CD4-positive, alpha-beta T cell (primary cell): ENCODE measurements at regions not wholly inside any gene's neighbourhood (a gene's known extent, or its start where the extent isn't known, plus 50 kb on each side); places are given as distances from the start of the nearest gene placed in this dataset.

ENCODE experiments used
- ATAC-seq: fragments of 200-7000 bp; cut with Tn5 transposase; one replicate; pipeline ENCODE4 v1.10.0; 2022; ENCODE audit warnings: mild to moderate bottlenecking; ENCODE audit not compliant: poor library complexity
- CTCF ChIA-PET: fragments of 350-600 bp; sonication (Branson Sonifier 250); formaldehyde crosslinking; loops from one replicate; lab custom pipeline; 2021; ENCODE audit warnings: antibody characterized with exemption, inconsistent platforms; lab: Charles Lee
- POLR2A ChIA-PET: fragments of 350-600 bp; sonication (Branson Sonifier 250); formaldehyde crosslinking; loops from one replicate; lab custom pipeline; 2021; ENCODE audit warnings: antibody characterized with exemption, inconsistent platforms; lab: Charles Lee
- DNase-seq, 14 experiments: peaks; one replicate each; pipeline ENCODE4 v3.0.0-alpha.2; 2013 to 2020; ENCODE audit warnings: mixed read lengths in 2 of 14
- H3K27ac ChIP-seq, 2 donors: one replicate each; pipeline versions ENCODE4 v1.5.1 to v1.7.0; 2013; ENCODE audit warnings: low read length in 2 of 2, low read depth in 1 of 2, mild to moderate bottlenecking in 1 of 2
- H3K27me3 ChIP-seq, 2 experiments: 1 replicate in 1 of 2; 2 replicates in 1 of 2; pipeline versions ENCODE4 v1.6.1 to v1.7.0; 2013; ENCODE audit warnings: low read length in 2 of 2, control low read depth in 1 of 2, mild to moderate bottlenecking in 1 of 2, moderate library complexity in 1 of 2; ENCODE audit not compliant: insufficient read depth in 2 of 2, control insufficient read depth in 1 of 2
- H3K36me3 ChIP-seq: one replicate; pipeline ENCODE4 v1.6.1; 2013; ENCODE audit warnings: low read length, control low read depth; ENCODE audit not compliant: insufficient read depth
- H3K4me1 ChIP-seq: one replicate; pipeline ENCODE4 v1.6.1; 2013; ENCODE audit warnings: low read length, control low read depth; ENCODE audit not compliant: insufficient read depth
- H3K4me3 ChIP-seq: one replicate; pipeline ENCODE4 v1.5.1; 2013; ENCODE audit warnings: mild to moderate bottlenecking, low read length, moderate library complexity
- H3K9me3 ChIP-seq, 2 experiments: 1 replicate in 1 of 2; 2 replicates in 1 of 2; pipeline versions ENCODE4 v1.6.1 to v1.7.0; 2013; ENCODE audit warnings: low read length in 2 of 2, mild to moderate bottlenecking in 2 of 2, control low read depth in 1 of 2, moderate library complexity in 1 of 2; ENCODE audit not compliant: control insufficient read depth in 1 of 2, insufficient read depth in 1 of 2
- H3K27ac Mint-ChIP-seq: one replicate; pipeline ENCODE4 v1.8.0; 2020; ENCODE audit warnings: mixed read lengths
- H3K27me3 Mint-ChIP-seq: one replicate; pipeline ENCODE4 v1.8.0; 2021; ENCODE audit warnings: mixed read lengths
- H3K36me3 Mint-ChIP-seq: one replicate; pipeline ENCODE4 v1.8.0; 2021; ENCODE audit warnings: low read depth, mixed read lengths
- H3K4me1 Mint-ChIP-seq: one replicate; pipeline ENCODE4 v1.8.0; 2021; ENCODE audit warnings: low read depth, mixed read lengths
- H3K4me3 Mint-ChIP-seq: one replicate; pipeline ENCODE4 v1.8.0; 2020; ENCODE audit warnings: mild to moderate bottlenecking, mixed read lengths
- H3K9me3 Mint-ChIP-seq: one replicate; pipeline ENCODE4 v1.8.0; 2020; ENCODE audit warnings: mixed read lengths
- CTCF ChIP-seq: fragments of 200-600 bp; IDR thresholded peaks from one replicate; pipeline ENCODE4 v1.8.0; 2022; ENCODE audit warnings: antibody characterized with exemption, mild to moderate bottlenecking
- intact Hi-C, 2 experiments: fragments of 100-400 bp; cut with DNase I in 1 of 2; cut with micrococcal nuclease in 1 of 2; formaldehyde crosslinking; loops; one replicate each; pipeline versions ENCODE4 v1.15.1 to v1.9.0; 2023 to 2025; cut with DNase I, micrococcal nuclease

GRCh38 chr3:84209474-84209873 is 749.3 kb upstream of the CADM2 start:
- no peak for TF ChIP-seq CTCF

GRCh38 chr3:84223512-84223911 is 735.3 kb upstream of the CADM2 start:
- H3K36me3 ChIP-seq = no peaks in the 10 kb centered on the region
- Mint-ChIP-seq H3K27me3 (no peaks in the 10 kb centered on the region), H3K36me3 (no peaks in the 10 kb centered on the region), H3K4me3 (no peak overlapping the region), H3K9me3 (peaks cover 22% of the 10 kb centered on the region), H3K4me1 (no peaks in the 10 kb centered on the region), H3K27ac (no peak overlapping the region)
- H3K27ac ChIP-seq = no peak overlapping the region
- H3K9me3 ChIP-seq = peaks cover 0 to 4% of the 10 kb centered on the region in 2 experiments
- DNase-seq (no peak), ATAC-seq (no peak)
- H3K4me1 ChIP-seq = no peaks in the 10 kb centered on the region
- POLR2A ChIA-PET = no interaction called here
- no peak for TF ChIP-seq CTCF
- intact Hi-C loops = no loop called here
- no peak overlapping the region for H3K4me3 ChIP-seq
- no peaks in the 10 kb centered on the region for H3K27me3 ChIP-seq
- CTCF ChIA-PET = no interaction called here

More at GRCh38 chr3:84209474-84209873, 749.3 kb upstream of the CADM2 start:
- no peaks in the 10 kb centered on the region for H3K4me1 Mint-ChIP-seq
- Histone ChIP-seq H3K4me3 (no peak overlapping the region), H3K9me3 (peaks cover 0 to 4% of the 10 kb centered on the region in 2 experiments), H3K4me1 (no peaks in the 10 kb centered on the region), H3K27ac (no peak overlapping the region), H3K27me3 (no peaks in the 10 kb centered on the region), H3K36me3 (no peaks in the 10 kb centered on the region)
- ATAC-seq (no peak), DNase-seq (no peak)
- intact Hi-C loops = no loop called here
- peaks cover 7% of the 10 kb centered on the region for H3K9me3 Mint-ChIP-seq
- POLR2A ChIA-PET = no interaction called here
- CTCF ChIA-PET = no interaction called here
- H3K36me3 Mint-ChIP-seq = no peaks in the 10 kb centered on the region
- no peak overlapping the region for H3K27ac Mint-ChIP-seq
- H3K27me3 Mint-ChIP-seq = no peaks in the 10 kb centered on the region
- no peak overlapping the region for H3K4me3 Mint-ChIP-seq

GRCh38 chr3:84224262-84224661 is 734.5 kb upstream of the CADM2 start:
- no peak overlapping the region for H3K27ac Mint-ChIP-seq
- Histone ChIP-seq H3K4me3 (no peak overlapping the region), H3K27me3 (no peaks in the 10 kb centered on the region), H3K4me1 (no peaks in the 10 kb centered on the region), H3K27ac (no peak overlapping the region), H3K36me3 (no peaks in the 10 kb centered on the region), H3K9me3 (peaks cover 0 to 4% of the 10 kb centered on the region in 2 experiments)
- no peaks in the 10 kb centered on the region for H3K36me3 Mint-ChIP-seq
- peaks cover 20% of the 10 kb centered on the region for H3K9me3 Mint-ChIP-seq
- no peaks in the 10 kb centered on the region for H3K4me1 Mint-ChIP-seq
- H3K4me3 Mint-ChIP-seq = no peak overlapping the region
- CTCF ChIA-PET = no interaction called here
- POLR2A ChIA-PET = no interaction called here
- no peak for TF ChIP-seq CTCF
- intact Hi-C loops = no loop called here
- DNase-seq (no peak), ATAC-seq (no peak)
- no peaks in the 10 kb centered on the region for H3K27me3 Mint-ChIP-seq
